OCI-LY1 (cell line): ENCODE measurements at regions not wholly inside any gene's neighbourhood (a gene's known extent, or its start where the extent isn't known, plus 50 kb on each side); places are given as distances from the start of the nearest gene placed in this dataset.

Experiments used
- EZH2 ChIP-seq: fragments of 200-600 bp; sonication (generic), shearing (Covaris generic); IDR thresholded peaks from 2 replicates; pipeline ENCODE4 v1.8.0; 2017; ENCODE audit warnings: borderline replicate concordance, mixed run types, mild to moderate bottlenecking, antibody characterized with exemption, low read length, moderate library complexity, mixed read lengths
- TF ChIP-seq, protein P1 (sequence below): fragments of 200-600 bp; sonication (generic), shearing (Covaris generic); IDR thresholded peaks from 2 replicates; pipeline ENCODE4 v1.5.1; 2017; ENCODE audit warnings: mild to moderate bottlenecking, antibody characterized with exemption, low read length, moderate library complexity, mixed read lengths

DNA sequence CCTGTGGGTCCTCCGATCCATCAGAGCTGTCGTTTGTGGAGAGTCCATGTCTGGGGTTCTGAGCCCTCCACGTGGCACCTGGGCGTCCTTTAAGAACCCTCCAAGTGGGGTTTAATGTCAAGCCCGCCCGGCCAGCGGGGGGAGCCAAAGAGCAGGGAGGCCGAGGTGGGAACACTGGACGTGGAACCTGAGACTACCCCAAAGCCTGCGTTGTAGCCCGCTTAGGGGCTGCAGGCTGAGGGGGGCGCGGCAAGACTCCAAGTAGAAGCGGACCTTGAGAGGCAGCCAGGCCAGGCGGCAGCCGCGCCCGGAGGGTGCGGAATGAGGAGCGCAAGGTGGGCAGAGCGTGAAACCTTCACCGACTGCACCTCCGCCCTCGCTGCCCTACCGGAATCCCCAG, 126.2 kb upstream of the ATP10A start:
- TF ChIP-seq, protein P1, sequence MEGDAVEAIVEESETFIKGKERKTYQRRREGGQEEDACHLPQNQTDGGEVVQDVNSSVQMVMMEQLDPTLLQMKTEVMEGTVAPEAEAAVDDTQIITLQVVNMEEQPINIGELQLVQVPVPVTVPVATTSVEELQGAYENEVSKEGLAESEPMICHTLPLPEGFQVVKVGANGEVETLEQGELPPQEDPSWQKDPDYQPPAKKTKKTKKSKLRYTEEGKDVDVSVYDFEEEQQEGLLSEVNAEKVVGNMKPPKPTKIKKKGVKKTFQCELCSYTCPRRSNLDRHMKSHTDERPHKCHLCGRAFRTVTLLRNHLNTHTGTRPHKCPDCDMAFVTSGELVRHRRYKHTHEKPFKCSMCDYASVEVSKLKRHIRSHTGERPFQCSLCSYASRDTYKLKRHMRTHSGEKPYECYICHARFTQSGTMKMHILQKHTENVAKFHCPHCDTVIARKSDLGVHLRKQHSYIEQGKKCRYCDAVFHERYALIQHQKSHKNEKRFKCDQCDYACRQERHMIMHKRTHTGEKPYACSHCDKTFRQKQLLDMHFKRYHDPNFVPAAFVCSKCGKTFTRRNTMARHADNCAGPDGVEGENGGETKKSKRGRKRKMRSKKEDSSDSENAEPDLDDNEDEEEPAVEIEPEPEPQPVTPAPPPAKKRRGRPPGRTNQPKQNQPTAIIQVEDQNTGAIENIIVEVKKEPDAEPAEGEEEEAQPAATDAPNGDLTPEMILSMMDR, result peak; percentile 53
- TF ChIP-seq EZH2, result no peak
